HG02763 (cell line): ENCODE measurements at regions not wholly inside any gene's neighbourhood (a gene's known extent, or its start where the extent isn't known, plus 50 kb on each side); places are given as distances from the start of the nearest gene placed in this dataset.

Experiments used
- ATAC-seq: cut with Tn5 transposase; IDR thresholded peaks from one replicate; pipeline ENCODE4 v1.9.1; 2021; ENCODE audit warnings: mild to moderate bottlenecking, moderate library complexity; ENCODE audit not compliant: unreplicated experiment

DNA sequence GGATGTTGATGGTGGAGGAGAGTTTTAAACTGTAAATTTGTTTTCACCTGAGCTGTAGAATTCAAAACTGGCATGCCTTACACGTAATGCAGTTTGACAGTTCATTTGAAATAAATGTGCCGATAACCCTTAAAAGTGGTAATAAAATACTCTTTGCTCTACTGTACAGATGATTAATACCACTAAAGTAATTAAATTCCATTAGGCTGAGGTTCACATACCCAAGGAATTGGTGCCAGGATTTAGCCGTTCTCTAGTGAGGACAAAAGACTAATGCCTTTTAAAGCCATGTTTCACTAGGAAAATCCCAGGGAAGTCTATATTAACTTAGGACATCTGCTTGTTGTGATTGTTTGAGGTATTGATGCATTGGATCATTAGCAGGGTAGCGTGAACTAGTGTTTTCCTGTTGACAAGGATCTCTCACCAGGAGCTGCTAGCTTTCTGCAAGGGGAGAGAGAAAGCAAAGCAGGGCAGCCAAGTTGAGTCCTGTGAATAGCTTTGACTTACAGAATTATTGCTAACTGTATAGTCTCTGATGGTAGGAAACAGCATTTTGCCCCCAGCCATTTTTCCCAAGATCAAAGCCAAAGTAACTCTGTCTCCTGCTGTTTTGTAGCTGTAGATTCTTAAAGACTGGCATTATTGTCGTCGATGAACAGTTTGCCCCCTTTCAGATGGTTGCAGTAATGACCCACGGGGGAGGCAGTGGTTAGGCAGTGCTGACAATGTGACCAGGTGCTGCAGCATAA, 280.9 kb upstream of the FANCL start:
- no peak for ATAC-seq

DNA sequence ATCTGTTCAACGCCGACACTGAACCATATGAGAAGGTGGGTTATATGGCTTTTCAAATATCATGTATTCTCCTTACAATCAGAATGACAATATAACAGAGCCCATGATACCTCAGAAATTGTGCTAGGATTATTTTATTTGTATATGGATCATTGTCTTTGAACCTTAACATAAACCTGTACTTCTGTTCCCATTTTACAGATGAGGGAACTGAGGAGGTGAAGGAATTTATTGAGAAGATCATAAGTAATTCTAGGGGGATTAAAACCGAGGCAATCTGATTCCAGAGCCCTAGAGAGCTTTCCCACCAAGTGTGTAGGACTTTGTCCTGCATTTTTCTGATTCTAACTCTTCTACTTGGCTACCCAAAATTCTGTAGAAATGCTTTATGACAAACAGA, 279.8 kb upstream of the FANCL start:
- no peak for ATAC-seq

DNA sequence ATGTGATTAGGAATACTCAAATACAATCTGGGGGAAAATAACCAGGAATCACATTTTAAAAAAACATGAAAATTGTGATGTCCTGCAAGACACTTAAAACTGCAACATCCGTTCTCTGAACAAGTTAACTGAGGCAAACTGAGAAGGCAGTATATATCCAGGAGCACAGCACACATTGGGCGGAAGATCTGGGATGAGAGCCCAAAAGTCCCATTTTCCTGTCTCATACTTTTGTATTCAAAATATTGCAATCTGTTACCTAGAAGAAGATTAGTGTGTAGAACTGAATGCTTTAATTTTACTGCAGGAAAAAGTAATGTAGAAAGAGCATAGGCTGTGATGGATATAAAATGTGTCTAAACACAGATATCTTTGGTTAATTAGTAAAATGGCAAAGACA, 276.8 kb upstream of the FANCL start:
- no peak for ATAC-seq

DNA sequence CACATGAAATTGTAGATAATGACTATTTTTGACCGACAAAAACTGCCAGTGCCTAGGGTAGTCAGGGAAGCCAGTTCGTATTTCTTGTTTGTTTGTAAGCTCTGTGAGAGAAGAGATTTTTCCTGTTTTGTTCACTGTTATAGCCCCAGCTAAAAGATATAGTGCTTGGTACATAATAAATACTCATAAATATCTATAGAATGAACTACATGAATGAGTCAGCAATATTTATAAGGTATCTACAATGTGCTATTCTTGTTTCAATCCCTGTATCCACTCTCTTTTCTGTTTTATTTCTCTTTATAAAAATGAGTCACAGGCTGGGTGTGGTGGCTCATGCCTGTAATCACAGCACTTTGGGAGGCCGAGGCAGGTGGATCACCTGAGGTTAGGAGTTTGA, 275.6 kb upstream of the FANCL start:
- ATAC-seq = no peak

DNA sequence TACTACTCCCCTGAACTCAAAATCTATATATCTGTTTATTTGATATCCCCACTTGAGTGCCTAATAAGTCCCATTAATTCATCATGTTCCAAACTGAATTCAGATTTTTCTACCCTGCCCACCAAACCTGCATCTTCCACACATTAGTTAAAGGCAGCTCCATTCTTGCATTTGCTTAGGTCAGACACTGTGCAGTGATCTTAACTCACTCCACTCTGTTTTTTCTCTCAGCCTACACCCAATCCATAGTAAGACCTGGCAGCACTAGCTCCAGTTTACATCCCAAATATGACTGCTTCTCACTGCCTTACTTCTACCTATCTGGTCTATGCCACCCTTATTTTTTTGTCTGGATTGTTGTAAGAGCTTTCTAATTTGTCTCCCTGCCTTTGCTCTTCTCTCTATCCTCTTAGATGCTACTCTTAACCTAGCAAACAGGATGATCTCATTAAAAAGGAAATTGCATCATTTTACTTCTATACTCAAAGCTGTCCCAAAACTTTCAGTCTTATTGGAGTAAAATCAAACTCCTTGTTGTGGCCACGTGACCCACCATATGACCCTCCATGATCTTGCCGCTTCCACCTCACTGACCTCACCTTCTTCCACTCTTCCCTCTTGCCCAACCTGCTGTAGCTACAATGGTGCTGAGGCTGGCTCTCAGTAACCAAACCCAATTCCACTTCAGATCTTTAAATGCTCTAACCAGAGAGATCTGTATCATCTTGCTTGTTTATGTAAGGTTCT, 274.9 kb upstream of the FANCL start:
- no peak for ATAC-seq

DNA sequence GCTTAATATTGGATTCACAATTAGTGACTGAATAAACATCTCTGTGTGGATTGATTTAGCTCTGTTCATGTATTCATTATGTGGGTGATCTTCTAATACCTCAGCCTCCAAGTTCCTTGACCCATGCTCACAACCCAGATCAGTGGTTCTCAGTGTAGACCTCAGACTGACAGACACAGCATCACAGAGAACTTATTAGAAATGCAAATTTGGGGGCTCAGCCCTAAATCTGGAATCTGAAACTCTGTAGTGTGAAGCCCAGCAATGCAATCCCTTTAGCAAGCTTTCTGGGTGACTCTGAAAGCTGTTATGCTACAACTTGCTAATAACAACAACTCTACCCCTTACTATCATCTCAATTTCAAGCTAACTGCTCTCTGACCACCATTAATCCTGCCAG, 273.1 kb upstream of the FANCL start:
- peak; percentile 84 for ATAC-seq

DNA sequence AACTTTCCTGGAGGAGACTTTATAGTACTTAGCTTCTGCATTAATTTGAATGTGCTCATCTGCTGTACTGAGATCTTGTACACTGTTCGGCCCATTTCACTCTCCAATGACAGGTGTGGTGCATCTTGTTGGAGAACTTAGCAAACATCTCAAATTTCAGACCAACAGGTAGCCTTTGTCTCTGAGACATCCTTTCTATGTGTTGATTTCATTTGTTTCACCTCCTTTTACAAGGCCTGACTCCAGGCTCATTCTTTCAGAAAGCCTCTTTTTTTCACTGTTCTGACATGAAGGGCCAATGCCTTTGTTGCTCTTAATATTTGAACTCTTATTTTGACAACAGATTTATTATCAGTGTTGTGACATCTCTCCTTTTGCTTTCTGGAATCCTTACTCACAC, 271.8 kb upstream of the FANCL start:
- ATAC-seq = no peak

DNA sequence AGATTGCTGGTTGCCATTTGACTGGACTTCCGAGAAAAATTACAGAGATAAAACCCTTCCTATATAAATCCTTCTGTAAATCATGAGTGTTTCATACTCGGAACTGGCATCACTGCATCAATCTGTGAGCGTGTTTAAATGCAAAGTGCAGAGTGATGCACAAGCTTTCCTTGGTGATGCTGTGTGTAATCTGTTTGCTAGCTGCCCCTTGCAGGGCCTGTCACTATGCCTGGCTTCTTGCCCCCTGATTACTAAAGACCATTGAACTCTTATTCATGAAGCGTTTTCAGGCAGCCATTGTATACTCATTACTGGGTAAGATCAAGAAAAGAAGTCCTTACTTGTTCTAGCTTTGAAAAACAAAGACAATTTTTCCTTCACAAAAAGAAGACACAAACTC, 266.9 kb upstream of the FANCL start:
- no peak for ATAC-seq

- no peak for ATAC-seq
Observed at GRCh38 chr2:58503918-58504317, 262.8 kb upstream of the FANCL start.

DNA sequence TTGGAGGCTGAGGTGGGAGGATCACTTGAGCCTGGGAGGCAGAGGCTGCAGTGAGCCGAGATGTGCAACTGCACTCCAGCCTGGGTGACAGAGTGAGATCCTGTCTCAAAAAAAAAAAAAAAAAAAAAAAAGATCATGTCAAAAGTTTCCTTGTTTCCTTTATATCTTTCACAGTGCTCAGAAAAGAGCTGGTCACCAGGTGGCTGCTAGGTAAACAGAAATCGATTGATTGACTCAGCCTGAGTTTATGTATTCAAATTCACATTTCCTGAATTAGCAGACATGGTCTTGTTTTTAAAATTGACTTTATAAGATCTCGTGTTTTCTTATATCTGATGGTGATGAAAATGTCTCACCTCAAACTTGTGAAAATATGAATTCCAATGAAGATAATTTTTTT, 261.8 kb upstream of the FANCL start:
- ATAC-seq = no peak

DNA sequence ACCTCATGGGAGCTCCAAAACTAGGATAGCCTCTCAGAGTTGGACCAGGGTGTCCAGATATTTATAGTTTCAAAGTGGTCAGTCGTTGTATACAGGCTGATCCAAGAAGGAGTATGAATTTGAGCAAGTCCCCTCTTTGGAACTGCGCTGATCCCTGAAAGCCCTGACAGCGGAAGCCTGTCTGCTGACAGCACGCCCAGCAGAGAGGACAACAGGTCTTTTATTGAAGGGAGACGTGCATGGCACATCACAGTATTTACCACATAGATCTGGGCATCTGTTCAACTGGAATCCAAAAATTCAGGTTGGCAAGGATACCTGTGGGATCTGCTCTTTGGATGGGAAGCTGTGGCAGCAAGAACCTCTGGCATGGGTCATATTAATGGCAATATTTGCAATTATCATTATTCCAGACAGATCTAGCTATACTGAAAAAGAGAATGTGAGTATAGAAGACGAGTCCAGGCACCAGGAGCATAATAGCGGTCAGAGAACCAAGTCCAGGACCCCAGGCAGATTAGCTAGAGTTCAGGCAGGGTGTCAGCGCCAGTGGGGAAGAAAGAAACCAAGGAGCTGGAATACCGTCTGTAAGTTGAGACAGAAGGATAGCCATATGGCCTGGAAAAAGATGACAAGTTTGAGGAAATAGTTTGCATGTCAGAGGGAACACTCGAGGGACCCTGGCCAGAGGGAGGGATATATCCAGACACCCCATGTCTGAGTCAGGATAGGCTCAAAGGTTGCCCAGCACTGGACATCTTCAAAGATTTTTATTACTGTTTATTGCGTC, 260.4 kb upstream of the FANCL start:
- no peak for ATAC-seq

- ATAC-seq = no peak
Observed at GRCh38 chr2:58497168-58497567, 256.0 kb upstream of the FANCL start.

GRCh38 chr2:58495806-58496205, 254.7 kb upstream of the FANCL start:
- ATAC-seq = no peak

- no peak for ATAC-seq
Observed at GRCh38 chr2:58494071-58494501, 253.0 kb upstream of the FANCL start.

DNA sequence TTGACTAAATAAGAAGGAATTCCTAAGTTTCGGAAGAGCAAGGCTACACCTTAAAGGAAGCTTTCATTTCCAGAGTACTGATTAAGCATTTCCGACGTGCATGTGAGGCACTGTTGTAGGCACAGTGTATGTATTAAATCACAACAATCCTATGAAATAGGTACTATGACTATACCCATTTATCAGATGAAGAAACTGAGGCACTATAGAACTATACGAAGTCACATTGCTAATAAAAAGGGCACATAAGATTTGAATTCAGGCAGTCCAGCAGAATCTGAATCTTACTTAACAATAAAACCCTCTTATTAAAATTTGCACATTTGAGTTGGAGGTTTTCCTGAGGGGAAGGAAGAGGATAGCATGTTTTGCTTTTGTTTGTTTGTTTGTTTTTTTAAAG, 243.5 kb upstream of the FANCL start:
- ATAC-seq = no peak

GRCh38 chr2:58484221-58484620, 243.1 kb upstream of the FANCL start:
- no peak for ATAC-seq

- no peak for ATAC-seq
Observed at GRCh38 chr2:58483307-58483706, 242.2 kb upstream of the FANCL start.

DNA sequence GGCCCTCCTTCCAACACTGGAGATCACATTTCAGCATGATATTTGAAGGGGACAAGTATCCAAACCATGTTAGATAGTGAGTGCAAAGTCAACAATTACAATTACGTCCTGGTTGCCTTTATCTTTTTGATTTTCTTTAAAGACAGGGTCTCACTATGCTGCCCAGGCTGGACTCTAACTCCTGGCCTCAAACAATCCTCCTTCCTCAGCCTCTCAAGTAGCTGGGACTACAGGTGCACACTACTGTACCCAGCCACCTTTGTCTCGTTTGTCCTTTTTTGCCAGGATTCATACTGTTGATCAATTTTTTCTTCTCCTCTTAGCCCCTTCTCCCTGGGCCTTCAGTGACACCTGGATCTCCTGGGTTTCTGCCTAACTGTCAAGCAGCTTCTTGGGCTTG, 240.5 kb upstream of the FANCL start:
- no peak for ATAC-seq

- ATAC-seq = no peak
Observed at GRCh38 chr2:58480141-58480540, 239.0 kb upstream of the FANCL start.

- no peak for ATAC-seq
Observed at GRCh38 chr2:58479535-58480140, 238.5 kb upstream of the FANCL start.

GRCh38 chr2:58476556-58476955, 235.4 kb upstream of the FANCL start:
- ATAC-seq = no peak
